Neuronal stem cell (in vitro differentiated cells): ENCODE measurements at regions not wholly inside any gene's neighbourhood (a gene's known extent, or its start where the extent isn't known, plus 50 kb on each side); places are given as distances from the start of the nearest gene placed in this dataset.

Experiments used
- DNase-seq: peaks from one replicate; pipeline ENCODE4 v3.0.0-alpha.2; 2013; ENCODE audit warnings: low spot score
- H2AFZ ChIP-seq: one replicate; pipeline ENCODE4 v1.6.1; 2013; ENCODE audit warnings: mild to moderate bottlenecking, low read length, inconsistent platforms
- H2AK5ac ChIP-seq: 2 replicates; pipeline ENCODE4 v1.6.1; 2013; ENCODE audit warnings: low read depth, mild to moderate bottlenecking, inconsistent platforms, low read length, moderate library complexity, mixed read lengths
- H2BK120ac ChIP-seq: 2 replicates; pipeline ENCODE4 v1.6.1; 2013; ENCODE audit warnings: low read depth, mild to moderate bottlenecking, inconsistent platforms, low read length, moderate library complexity, mixed read lengths
- H2BK12ac ChIP-seq: one replicate; pipeline ENCODE4 v1.6.1; 2013; ENCODE audit warnings: low read length, inconsistent platforms
- H2BK15ac ChIP-seq: 2 replicates; pipeline ENCODE4 v1.6.1; 2013; ENCODE audit warnings: mild to moderate bottlenecking, low read length, inconsistent platforms, mixed read lengths
- H2BK5ac ChIP-seq: one replicate; pipeline ENCODE4 v1.6.1; 2013; ENCODE audit warnings: inconsistent platforms, mild to moderate bottlenecking, low read length, moderate library complexity
- H3K14ac ChIP-seq: one replicate; pipeline ENCODE4 v1.6.1; 2013; ENCODE audit warnings: low read length, inconsistent platforms
- H3K18ac ChIP-seq: 2 replicates; pipeline ENCODE4 v1.6.1; 2013; ENCODE audit warnings: low read length, inconsistent platforms
- H3K23ac ChIP-seq: 2 replicates; pipeline ENCODE4 v1.6.1; 2013; ENCODE audit warnings: low read depth, mild to moderate bottlenecking, mixed read lengths, low read length, inconsistent platforms; ENCODE audit not compliant: poor library complexity
- H3K27ac ChIP-seq: replicated peaks from 3 replicates; pipeline ENCODE4 v1.5.1; 2013; ENCODE audit warnings: low read length, inconsistent platforms
- H3K27me3 ChIP-seq, 3 experiments: 2 replicates each; pipeline ENCODE4 v1.6.1; 2013; ENCODE audit warnings: low read length in 3 of 3, mild to moderate bottlenecking in 2 of 3, inconsistent platforms in 1 of 3, low read depth in 1 of 3, mixed read lengths in 1 of 3, moderate library complexity in 1 of 3; ENCODE audit not compliant: control insufficient read depth in 3 of 3, insufficient read depth in 3 of 3
- H3K36me3 ChIP-seq, 2 donors: replicated peaks in 1 of 2; 2 replicates each; pipeline ENCODE4 v1.6.1; 2013; ENCODE audit warnings: low read length in 2 of 2; ENCODE audit not compliant: control insufficient read depth in 2 of 2, insufficient read depth in 2 of 2
- H3K4ac ChIP-seq: 2 replicates; pipeline ENCODE4 v1.6.1; 2013; ENCODE audit warnings: inconsistent platforms, mild to moderate bottlenecking, low read length, moderate library complexity
- H3K4me1 ChIP-seq, 2 donors: 1 replicate in 1 of 2; 2 replicates in 1 of 2; pipeline ENCODE4 v1.6.1; 2013; ENCODE audit warnings: low read length in 2 of 2, low read depth in 1 of 2; ENCODE audit not compliant: control insufficient read depth in 2 of 2, insufficient read depth in 1 of 2
- H3K4me2 ChIP-seq: one replicate; pipeline ENCODE4 v1.6.1; 2013; ENCODE audit warnings: mild to moderate bottlenecking, low read length, inconsistent platforms; ENCODE audit not compliant: insufficient read depth, poor library complexity, severe bottlenecking
- H3K4me3 ChIP-seq, 2 donors: 2 replicates each; pipeline ENCODE4 v1.5.1; 2013; ENCODE audit warnings: low read length in 2 of 2, mild to moderate bottlenecking in 2 of 2, inconsistent platforms in 1 of 2, moderate library complexity in 1 of 2
- H3K79me1 ChIP-seq: one replicate; pipeline ENCODE4 v1.6.1; 2013; ENCODE audit warnings: low read depth, mild to moderate bottlenecking, inconsistent platforms, low read length, moderate library complexity
- H3K9ac ChIP-seq: one replicate; pipeline ENCODE4 v1.6.1; 2013; ENCODE audit warnings: mild to moderate bottlenecking, low read depth, low read length, inconsistent platforms; ENCODE audit not compliant: poor library complexity
- H3K9me3 ChIP-seq, 2 donors: replicated peaks in 1 of 2; 2 replicates each; pipeline versions ENCODE3 to v1.6.1; 2013; ENCODE audit warnings: low read length in 2 of 2, mild to moderate bottlenecking in 2 of 2, inconsistent platforms in 1 of 2, low read depth in 1 of 2, mixed read lengths in 1 of 2, moderate library complexity in 1 of 2; ENCODE audit not compliant: control insufficient read depth in 2 of 2, insufficient read depth in 1 of 2
- H4K8ac ChIP-seq: one replicate; pipeline ENCODE4 v1.6.1; 2013; ENCODE audit warnings: low read depth, mild to moderate bottlenecking, inconsistent platforms, low read length, moderate library complexity
- H4K91ac ChIP-seq: one replicate; pipeline ENCODE4 v1.6.1; 2013; ENCODE audit warnings: low read length, low read depth, mild to moderate bottlenecking, inconsistent platforms; ENCODE audit not compliant: poor library complexity
- WGBS, 2 donors: extraction: QIAGEN DNeasy Blood & Tissue Kit; methylation state at CpG; one replicate each; pipeline ENCODE4 v1.1.7; 2013; ENCODE audit warnings: missing lambda C conversion rate in 2 of 2, mixed read lengths in 1 of 2; ENCODE audit not compliant: insufficient read length in 2 of 2, insufficient replicate concordance in 1 of 2; ENCODE audit errors: extremely low coverage in 2 of 2; 5-methylcytosine and 5-hydroxymethylcytosine counted together

- Histone ChIP-seq H3K27me3 (no peaks in the 10 kb centered on the region), H3K4me2 (no peak overlapping the region), H3K4me3 (no peak overlapping the region), H2BK120ac (no peak overlapping the region), H3K14ac (no peak overlapping the region), H3K9me3 (no peaks in the 10 kb centered on the region), H4K8ac (no peak overlapping the region), H2AFZ (peak overlapping the region; percentile 48), H3K36me3 (no peaks in the 10 kb centered on the region), H3K23ac (no peak overlapping the region), H2BK12ac (no peak overlapping the region), H3K9ac (no peak overlapping the region), H2BK15ac (no peak overlapping the region), H3K18ac (no peak overlapping the region), H3K4ac (no peak overlapping the region), H2BK5ac (no peak overlapping the region), H4K91ac (no peak overlapping the region), H2AK5ac (no peak overlapping the region), H3K4me1 (peaks cover 2 to 6% of the 10 kb centered on the region in 2 donors), H3K79me1 (no peaks in the 10 kb centered on the region), H3K27ac (no peak overlapping the region)
- no peak for DNase-seq
- WGBS, 2 donors = no CpG with 5 or more reads among the region's 3 CpGs
Observed at GRCh38 chr3:181862502-181862901, 150.8 kb downstream of the SOX2 start.

- H2AFZ ChIP-seq = no peak overlapping the region
- no peak overlapping the region for H2BK12ac ChIP-seq
- no peaks in the 10 kb centered on the region for H3K9me3 ChIP-seq
- no peak overlapping the region for H3K27ac ChIP-seq
- no peak overlapping the region for H3K14ac ChIP-seq
- H2AK5ac ChIP-seq = no peak overlapping the region
- H4K8ac ChIP-seq = no peak overlapping the region
- H3K4me2 ChIP-seq = no peak overlapping the region
- H3K79me1 ChIP-seq = no peaks in the 10 kb centered on the region
- no peak overlapping the region for H3K18ac ChIP-seq
- H3K36me3 ChIP-seq = no peaks in the 10 kb centered on the region
- H3K4me1 ChIP-seq = peaks cover 0 to 2% of the 10 kb centered on the region in 2 donors
- H3K4me3 ChIP-seq = no peak overlapping the region
- H3K9ac ChIP-seq = no peak overlapping the region
- H2BK5ac ChIP-seq = no peak overlapping the region
- no peak overlapping the region for H3K23ac ChIP-seq
- H2BK120ac ChIP-seq = no peak overlapping the region
- no peak overlapping the region for H4K91ac ChIP-seq
- no peak overlapping the region for H2BK15ac ChIP-seq
- H3K27me3 ChIP-seq = no peaks in the 10 kb centered on the region
- H3K4ac ChIP-seq = no peak overlapping the region
- DNase-seq = no peak
- whole genome bisulfite sequencing, 2 donors = no CpG with 5 or more reads among the region's 4 CpGs
Observed at GRCh38 chr3:181868576-181869082, 156.9 kb downstream of the SOX2 start.

- Histone ChIP-seq H2BK5ac (no peak overlapping the region), H3K4ac (no peak overlapping the region), H4K8ac (no peak overlapping the region), H3K4me2 (no peak overlapping the region), H3K27me3 (no peaks in the 10 kb centered on the region), H2BK12ac (no peak overlapping the region), H3K79me1 (no peaks in the 10 kb centered on the region), H3K23ac (no peak overlapping the region), H3K36me3 (no peaks in the 10 kb centered on the region), H4K91ac (no peak overlapping the region), H2BK120ac (no peak overlapping the region), H3K4me1 (peaks cover 0 to 2% of the 10 kb centered on the region in 2 donors), H3K27ac (no peak overlapping the region), H3K4me3 (no peak overlapping the region), H3K14ac (no peak overlapping the region), H3K9ac (no peak overlapping the region), H2AK5ac (no peak overlapping the region), H2BK15ac (no peak overlapping the region), H3K9me3 (no peaks in the 10 kb centered on the region), H3K18ac (no peak overlapping the region), H2AFZ (peak overlapping the region; percentile 0)
- WGBS, 2 donors = no CpG with 5 or more reads among the region's 1 CpG
- no peak for DNase-seq
Observed at GRCh38 chr3:181872887-181873286, 161.2 kb downstream of the SOX2 start.

- Histone ChIP-seq H3K79me1 (no peaks in the 10 kb centered on the region), H3K36me3 (no peaks in the 10 kb centered on the region), H2BK15ac (no peak overlapping the region), H3K4me2 (no peak overlapping the region), H3K18ac (no peak overlapping the region), H3K9ac (no peak overlapping the region), H3K27ac (peak overlapping the region; percentile 79), H3K27me3 (no peaks in the 10 kb centered on the region), H2AK5ac (no peak overlapping the region), H3K9me3 (no peaks in the 10 kb centered on the region), H3K4ac (no peak overlapping the region), H3K23ac (no peak overlapping the region), H4K91ac (no peak overlapping the region), H2BK5ac (no peak overlapping the region), H4K8ac (no peak overlapping the region), H3K14ac (no peak overlapping the region), H2AFZ (peak overlapping the region; percentile 39), H3K4me1 (peaks cover 5 to 8% of the 10 kb centered on the region in 2 donors), H2BK12ac (no peak overlapping the region), H2BK120ac (no peak overlapping the region), H3K4me3 (no peak overlapping the region)
- no peak for DNase-seq
- no CpG with 5 or more reads among the region's 1 CpG for WGBS, 2 donors
Observed at GRCh38 chr3:181879926-181880325, 168.2 kb downstream of the SOX2 start.
